ENCODE measurements at regions not wholly inside any gene's neighbourhood (a gene's known extent, or its start where the extent isn't known, plus 50 kb on each side); places are given as distances from the start of the nearest gene placed in this dataset.

GRCh38 chr4:166435449-166435848 is 562.4 kb downstream of the TLL1 start:
- TF ChIP-seq EZH2 (IDR thresholded peaks at IDR 0.05; ENCODE audit: insufficient read depth, poor library complexity, severe bottlenecking) = no peak
- TF ChIP-seq EZH2phosphoT487 (IDR thresholded peaks at IDR 0.05; ENCODE audit: insufficient read depth, low read depth) = no peak

Data from GM23248 (cell line).